ENCODE measurements at regions not wholly inside any gene's neighbourhood (a gene's known extent, or its start where the extent isn't known, plus 50 kb on each side); places are given as distances from the start of the nearest gene placed in this dataset.

DNA sequence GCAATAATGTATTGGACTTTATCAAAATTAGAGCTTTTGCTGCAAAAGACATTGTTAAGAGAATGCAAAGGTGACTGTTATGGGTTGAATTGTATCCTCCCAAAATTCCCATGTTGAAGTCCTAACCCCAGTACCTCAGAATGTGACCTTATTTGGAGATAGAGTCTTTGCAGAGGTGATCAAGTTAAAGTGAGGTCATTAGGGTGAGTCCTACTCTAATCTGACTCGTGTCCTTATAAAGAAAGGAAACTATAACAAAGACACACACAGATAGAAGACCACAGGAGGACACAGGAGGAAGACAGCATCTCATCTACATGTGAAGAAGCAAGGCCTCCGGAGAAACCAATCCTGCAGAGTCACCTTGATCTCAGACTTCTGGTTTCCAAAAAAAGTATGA, 1011.2 kb downstream of the TBC1D22A start:
- WGBS (ENCODE audit: insufficient coverage): no CpG with 5 or more reads among the region's 2 CpGs
- TF ChIP-seq, protein P1, sequence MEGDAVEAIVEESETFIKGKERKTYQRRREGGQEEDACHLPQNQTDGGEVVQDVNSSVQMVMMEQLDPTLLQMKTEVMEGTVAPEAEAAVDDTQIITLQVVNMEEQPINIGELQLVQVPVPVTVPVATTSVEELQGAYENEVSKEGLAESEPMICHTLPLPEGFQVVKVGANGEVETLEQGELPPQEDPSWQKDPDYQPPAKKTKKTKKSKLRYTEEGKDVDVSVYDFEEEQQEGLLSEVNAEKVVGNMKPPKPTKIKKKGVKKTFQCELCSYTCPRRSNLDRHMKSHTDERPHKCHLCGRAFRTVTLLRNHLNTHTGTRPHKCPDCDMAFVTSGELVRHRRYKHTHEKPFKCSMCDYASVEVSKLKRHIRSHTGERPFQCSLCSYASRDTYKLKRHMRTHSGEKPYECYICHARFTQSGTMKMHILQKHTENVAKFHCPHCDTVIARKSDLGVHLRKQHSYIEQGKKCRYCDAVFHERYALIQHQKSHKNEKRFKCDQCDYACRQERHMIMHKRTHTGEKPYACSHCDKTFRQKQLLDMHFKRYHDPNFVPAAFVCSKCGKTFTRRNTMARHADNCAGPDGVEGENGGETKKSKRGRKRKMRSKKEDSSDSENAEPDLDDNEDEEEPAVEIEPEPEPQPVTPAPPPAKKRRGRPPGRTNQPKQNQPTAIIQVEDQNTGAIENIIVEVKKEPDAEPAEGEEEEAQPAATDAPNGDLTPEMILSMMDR (IDR thresholded peaks at IDR 0.05): no peak
- TF ChIP-seq EZH2 (IDR thresholded peaks at IDR 0.05; ENCODE audit: borderline replicate concordance, insufficient read depth, low read depth, low read length, poor library complexity, severe bottlenecking): no peak
- Histone ChIP-seq H3K4me2 (replicated peaks; ENCODE audit: low read depth, low read length, poor library complexity, severe bottlenecking) (no peak overlapping the region), H2AFZ (ENCODE audit: insufficient read depth, low read depth, low read length, poor library complexity, severe bottlenecking) (no peak overlapping the region), H3K9ac (ENCODE audit: low read length) (no peak overlapping the region), H4K20me1 (ENCODE audit: control insufficient read depth, insufficient read depth, low read length, poor library complexity, severe bottlenecking) (no peaks in the 10 kb centered on the region), H3K4me1 (ENCODE audit: control insufficient read depth in 2 of 2, insufficient read depth in 2 of 2, low read length in 2 of 2) (no peaks in the 10 kb centered on the region), H3K9me3 (ENCODE audit: control extremely low read depth in 1 of 3, control insufficient read depth in 2 of 3, insufficient read depth in 1 of 3, low read length in 2 of 3) (peaks cover 0 to 3% (median 0%) of the 10 kb centered on the region in 3 donors), H3K4me3 (ENCODE audit: control extremely low read depth in 1 of 5, extremely low read depth in 1 of 5, insufficient read depth in 1 of 5, low read depth in 2 of 5, low read length in 4 of 5) (no peak overlapping the region), H3K36me3 (replicated peaks in 1 of 2; ENCODE audit: control extremely low read depth in 1 of 2, control insufficient read depth in 1 of 2, extremely low read depth in 1 of 2, insufficient read depth in 2 of 2, low read length in 1 of 2) (no peaks in the 10 kb centered on the region), H3K79me2 (ENCODE audit: control insufficient read depth, insufficient read depth, low read length) (no peaks in the 10 kb centered on the region), H3K27me3 (replicated peaks in 1 of 4; ENCODE audit: control extremely low read depth in 1 of 4, control insufficient read depth in 3 of 4, insufficient read depth in 4 of 4, low read length in 3 of 4) (no peaks in the 10 kb centered on the region), H3K27ac (ENCODE audit: low read length in 2 of 2) (no peak overlapping the region)
- intact Hi-C loops (cut with micrococcal nuclease): no loop called here
- ChIA-PET CTCF (no interaction called here), POLR2A (no interaction called here)
- no peak overlapping the region for H3K4me3 Mint-ChIP-seq
- ATAC-seq (ENCODE audit: low read depth): no peak
- no peak for DNase-seq
- peaks cover 13% of the 10 kb centered on the region for H3K27me3 Mint-ChIP-seq
- no peak overlapping the region for H3K27ac Mint-ChIP-seq
- H3K9me3 Mint-ChIP-seq (ENCODE audit: insufficient read depth): peaks cover 2% of the 10 kb centered on the region
- H3K4me1 Mint-ChIP-seq: no peaks in the 10 kb centered on the region

DNA sequence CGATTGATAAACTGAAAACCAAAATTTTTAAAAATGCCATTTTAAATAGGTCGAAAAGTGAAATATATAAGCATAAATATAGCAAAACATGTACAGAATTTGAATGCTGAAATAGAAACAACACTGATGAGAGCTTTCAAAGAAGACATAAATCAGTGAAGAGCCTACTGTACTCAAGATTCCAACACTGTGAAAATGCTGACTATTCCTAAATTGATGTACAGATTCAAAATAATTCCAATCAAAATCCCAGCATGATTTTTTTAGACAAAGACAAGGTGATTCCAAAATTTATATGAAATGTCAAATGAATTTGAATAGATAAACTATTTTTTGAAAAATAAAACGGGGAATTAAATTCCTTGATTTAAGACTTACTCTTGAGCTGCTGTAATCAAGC, 1010.4 kb downstream of the TBC1D22A start:
- Mint-ChIP-seq H3K4me1 (no peaks in the 10 kb centered on the region), H3K27ac (no peak overlapping the region), H3K27me3 (peaks cover 15% of the 10 kb centered on the region), H3K4me3 (no peak overlapping the region), H3K9me3 (ENCODE audit: insufficient read depth) (peaks cover 2% of the 10 kb centered on the region)
- H2AFZ ChIP-seq (ENCODE audit: insufficient read depth, low read depth, low read length, poor library complexity, severe bottlenecking): no peak overlapping the region
- H3K4me3 ChIP-seq (ENCODE audit: control extremely low read depth in 1 of 5, extremely low read depth in 1 of 5, insufficient read depth in 1 of 5, low read depth in 2 of 5, low read length in 4 of 5): no peak overlapping the region
- no peaks in the 10 kb centered on the region for H3K79me2 ChIP-seq (ENCODE audit: control insufficient read depth, insufficient read depth, low read length)
- no peaks in the 10 kb centered on the region for H3K4me1 ChIP-seq (ENCODE audit: control insufficient read depth in 2 of 2, insufficient read depth in 2 of 2, low read length in 2 of 2)
- H4K20me1 ChIP-seq (ENCODE audit: control insufficient read depth, insufficient read depth, low read length, poor library complexity, severe bottlenecking): no peaks in the 10 kb centered on the region
- TF ChIP-seq, protein P1 (IDR thresholded peaks at IDR 0.05): no peak
- no peak for TF ChIP-seq EZH2 (IDR thresholded peaks at IDR 0.05; ENCODE audit: borderline replicate concordance, insufficient read depth, low read depth, low read length, poor library complexity, severe bottlenecking)
- intact Hi-C loops (cut with micrococcal nuclease): no loop called here
- no peak overlapping the region for H3K9ac ChIP-seq (ENCODE audit: low read length)
- no peak overlapping the region for H3K4me2 ChIP-seq (replicated peaks; ENCODE audit: low read depth, low read length, poor library complexity, severe bottlenecking)
- no peak overlapping the region for H3K27ac ChIP-seq (ENCODE audit: low read length in 2 of 2)
- no CpG with 5 or more reads among the region's 3 CpGs for WGBS (ENCODE audit: insufficient coverage)
- ATAC-seq (ENCODE audit: low read depth) (no peak), DNase-seq (no peak)
- H3K27me3 ChIP-seq (replicated peaks in 1 of 4; ENCODE audit: control extremely low read depth in 1 of 4, control insufficient read depth in 3 of 4, insufficient read depth in 4 of 4, low read length in 3 of 4): no peaks in the 10 kb centered on the region
- H3K9me3 ChIP-seq (ENCODE audit: control extremely low read depth in 1 of 3, control insufficient read depth in 2 of 3, insufficient read depth in 1 of 3, low read length in 2 of 3): peaks cover 0 to 3% (median 0%) of the 10 kb centered on the region in 3 donors
- no peaks in the 10 kb centered on the region for H3K36me3 ChIP-seq (replicated peaks in 1 of 2; ENCODE audit: control extremely low read depth in 1 of 2, control insufficient read depth in 1 of 2, extremely low read depth in 1 of 2, insufficient read depth in 2 of 2, low read length in 1 of 2)
- CTCF ChIA-PET: no interaction called here
- POLR2A ChIA-PET: no interaction called here
